ENCODE measurements at regions not wholly inside any gene's neighbourhood (a gene's known extent, or its start where the extent isn't known, plus 50 kb on each side); places are given as distances from the start of the nearest gene placed in this dataset.

- Histone ChIP-seq H3K9me3 (no peaks in the 10 kb centered on the region), H3K4me1 (peaks cover 0 to 7% (median 0%) of the 10 kb centered on the region in 3 donors), H3K36me3 (no peaks in the 10 kb centered on the region), H3K27ac (no peak overlapping the region), H3K27me3 (peaks cover 0 to 59% (median 0%) of the 10 kb centered on the region in 4 donors), H3K4me3 (no peak overlapping the region)
- intact Hi-C loops (cut with DNase I) = loop anchor here (10.0 kb wide), 1 partner anchor 235 kb away; no protein-coding TSS in a partner anchor
- WGBS, 2 donors = 58 to 65% methylated on average over 3 to 5 of the region's 5 CpGs
- DNase-seq = no peak
- no peak for TF ChIP-seq CTCF (IDR thresholded peaks at IDR 0.05)
- TF ChIP-seq POLR2A (IDR thresholded peaks at IDR 0.05) = no peak
Observed at GRCh38 chr13:112639521-112639920, 50.3 kb upstream of the ATP11A start.

GRCh38 chr13:112638919-112639318 lies 50.9 kb upstream of the ATP11A start:
- whole genome bisulfite sequencing, 2 donors = 71% methylated on average over 10 of the region's 10 CpGs
- peaks cover 0 to 7% (median 0%) of the 10 kb centered on the region in 3 donors for H3K4me1 ChIP-seq
- no peak for TF ChIP-seq CTCF (IDR thresholded peaks at IDR 0.05)
- no peak for TF ChIP-seq POLR2A (IDR thresholded peaks at IDR 0.05)
- peaks cover 0 to 65% (median 0%) of the 10 kb centered on the region in 4 donors for H3K27me3 ChIP-seq
- no peak overlapping the region for H3K4me3 ChIP-seq
- H3K27ac ChIP-seq = no peak overlapping the region
- DNase-seq = no peak
- H3K9me3 ChIP-seq = no peaks in the 10 kb centered on the region
- no peaks in the 10 kb centered on the region for H3K36me3 ChIP-seq
- intact Hi-C loops (cut with DNase I) = loop anchor here (10.0 kb wide), 1 partner anchor 236 kb away; no protein-coding TSS in a partner anchor

DNA sequence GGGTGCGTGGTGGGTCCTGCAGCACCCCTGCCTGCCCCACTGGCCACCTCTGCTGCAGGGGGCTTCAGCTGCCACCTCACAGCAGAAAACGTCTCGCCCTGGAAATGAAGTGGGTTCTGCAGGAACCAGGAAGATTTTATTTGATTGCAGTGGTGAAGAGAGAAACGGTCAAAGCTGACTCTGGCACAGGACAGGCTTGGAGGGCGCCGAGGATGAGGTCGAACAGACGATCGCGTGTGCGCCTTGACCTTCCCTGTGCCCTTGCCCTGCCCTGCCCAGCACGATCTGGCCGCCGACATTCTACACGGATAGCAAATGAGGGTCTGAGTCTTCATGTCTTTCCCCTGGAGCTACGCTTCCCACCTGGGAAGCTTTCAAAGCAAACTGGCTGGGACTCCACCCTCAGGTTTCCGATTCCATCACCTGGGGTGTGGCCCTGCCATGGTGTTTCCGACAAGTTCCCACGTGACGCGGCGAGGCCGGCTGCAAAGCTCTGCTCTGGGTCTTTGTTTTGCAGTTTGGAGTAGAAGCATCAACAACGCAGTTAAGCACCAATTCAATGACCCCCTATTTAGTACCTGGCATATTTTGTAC lies 50.3 kb upstream of the TUBGCP3 start:
- Histone ChIP-seq H3K36me3 (no peaks in the 10 kb centered on the region), H3K4me1 (peaks cover 0 to 7% (median 0%) of the 10 kb centered on the region in 3 donors), H3K4me3 (no peak overlapping the region), H3K9me3 (no peaks in the 10 kb centered on the region), H3K27me3 (peaks cover 0 to 71% (median 0%) of the 10 kb centered on the region in 4 donors), H3K27ac (no peak overlapping the region)
- WGBS, 2 donors = 58 to 71% methylated on average over 4 to 9 of the region's 24 CpGs
- no peak for DNase-seq
- intact Hi-C loops (cut with DNase I) = loop anchor here (10.0 kb wide), 1 partner anchor 237 kb away; no protein-coding TSS in a partner anchor
- no peak for TF ChIP-seq CTCF (IDR thresholded peaks at IDR 0.05)
- no peak for TF ChIP-seq POLR2A (IDR thresholded peaks at IDR 0.05)

All from esophagus squamous epithelium (tissue), 5 donors.